HAP-1 (cell line): ENCODE measurements at regions not wholly inside any gene's neighbourhood (a gene's known extent, or its start where the extent isn't known, plus 50 kb on each side); places are given as distances from the start of the nearest gene placed in this dataset.

Experiments
- DNase-seq, 2 experiments: peaks; one replicate each; pipeline ENCODE4 v3.0.0-alpha.2; 2016 to 2020; ENCODE audit warnings: low spot score in 2 of 2
- H3K27me3 ChIP-seq: fragments of 250-450 bp; sonication (Bioruptor Pico); 2 replicates; pipeline ENCODE4 v1.5.1; 2020; ENCODE audit warnings: low read depth, mild to moderate bottlenecking, moderate library complexity
- H3K36me3 ChIP-seq: fragments of 250-450 bp; sonication (Bioruptor Pico); replicated peaks from 2 replicates; pipeline ENCODE4 v1.5.1; 2020; ENCODE audit warnings: mild to moderate bottlenecking
- H3K4me1 ChIP-seq: fragments of 250-450 bp; sonication (Bioruptor Pico); 2 replicates; pipeline ENCODE4 v1.5.1; 2020; ENCODE audit warnings: mild to moderate bottlenecking
- H3K4me3 ChIP-seq: fragments of 250-450 bp; sonication (Bioruptor Pico); 2 replicates; pipeline ENCODE4 v1.5.1; 2020; ENCODE audit warnings: mild to moderate bottlenecking, moderate library complexity
- H3K9me3 ChIP-seq: fragments of 250-450 bp; sonication (Bioruptor Pico); 2 replicates; pipeline ENCODE4 v1.5.1; 2020; ENCODE audit warnings: mild to moderate bottlenecking, moderate library complexity
- in situ Hi-C: fragments of 300-500 bp; cut with MboI; formaldehyde crosslinking; loops from 3 replicates; pipeline ENCODE4 v1.14.3; 2020; ENCODE audit warnings: low sequenced_read_pairs, inconsistent platforms, mixed read lengths

GRCh38 chr12:4969405-4969804, 59.7 kb downstream of the KCNA1 start:
- no peak overlapping the region for H3K4me3 ChIP-seq
- H3K27me3 ChIP-seq: peaks cover 4% of the 10 kb centered on the region
- in situ Hi-C loops: no loop called here

GRCh38 chr12:4974217-4974616, 64.5 kb downstream of the KCNA1 start:
- H3K9me3 ChIP-seq: no peaks in the 10 kb centered on the region
- no peak for DNase-seq
- no peaks in the 10 kb centered on the region for H3K27me3 ChIP-seq
- H3K4me1 ChIP-seq: no peaks in the 10 kb centered on the region
- no peak overlapping the region for H3K4me3 ChIP-seq
- no peaks in the 10 kb centered on the region for H3K36me3 ChIP-seq
- in situ Hi-C loops: no loop called here

More at GRCh38 chr12:4969405-4969804, 59.7 kb downstream of the KCNA1 start:
- Histone ChIP-seq H3K36me3 (no peaks in the 10 kb centered on the region), H3K9me3 (no peaks in the 10 kb centered on the region), H3K4me1 (no peaks in the 10 kb centered on the region)
- no peak for DNase-seq

GRCh38 chr12:4975574-4975973, 65.9 kb downstream of the KCNA1 start:
- no peak for DNase-seq
- in situ Hi-C loops: no loop called here
- H3K27me3 ChIP-seq: no peaks in the 10 kb centered on the region

GRCh38 chr12:4977102-4977501, 66.6 kb upstream of the KCNA5 start:
- no peaks in the 10 kb centered on the region for H3K9me3 ChIP-seq

More at GRCh38 chr12:4975574-4975973, 65.9 kb downstream of the KCNA1 start:
- Histone ChIP-seq H3K9me3 (no peaks in the 10 kb centered on the region), H3K4me3 (no peak overlapping the region), H3K4me1 (no peaks in the 10 kb centered on the region), H3K36me3 (no peaks in the 10 kb centered on the region)

GRCh38 chr12:4978737-4979136, 64.9 kb upstream of the KCNA5 start:
- no peak for DNase-seq
- no peaks in the 10 kb centered on the region for H3K36me3 ChIP-seq

More at GRCh38 chr12:4977102-4977501, 66.6 kb upstream of the KCNA5 start:
- in situ Hi-C loops: no loop called here
- Histone ChIP-seq H3K27me3 (no peaks in the 10 kb centered on the region), H3K4me1 (no peaks in the 10 kb centered on the region), H3K4me3 (no peak overlapping the region), H3K36me3 (no peaks in the 10 kb centered on the region)
- no peak for DNase-seq

GRCh38 chr12:4979737-4980136, 63.9 kb upstream of the KCNA5 start:
- Histone ChIP-seq H3K27me3 (no peaks in the 10 kb centered on the region), H3K4me1 (no peaks in the 10 kb centered on the region), H3K36me3 (no peaks in the 10 kb centered on the region), H3K4me3 (no peak overlapping the region), H3K9me3 (no peaks in the 10 kb centered on the region)
- in situ Hi-C loops: no loop called here
- DNase-seq: no peak

More at GRCh38 chr12:4978737-4979136, 64.9 kb upstream of the KCNA5 start:
- Histone ChIP-seq H3K9me3 (no peaks in the 10 kb centered on the region), H3K4me1 (no peaks in the 10 kb centered on the region), H3K27me3 (no peaks in the 10 kb centered on the region), H3K4me3 (no peak overlapping the region)
- in situ Hi-C loops: no loop called here

- Histone ChIP-seq H3K4me1 (no peaks in the 10 kb centered on the region), H3K36me3 (no peaks in the 10 kb centered on the region), H3K27me3 (no peaks in the 10 kb centered on the region), H3K4me3 (no peak overlapping the region), H3K9me3 (no peaks in the 10 kb centered on the region)
- in situ Hi-C loops: no loop called here
- DNase-seq: no peak
Measured at GRCh38 chr12:4984344-4984743, 59.3 kb upstream of the KCNA5 start.

GRCh38 chr12:4984971-4985370, 58.7 kb upstream of the KCNA5 start:
- Histone ChIP-seq H3K9me3 (no peaks in the 10 kb centered on the region), H3K4me3 (no peak overlapping the region), H3K27me3 (no peaks in the 10 kb centered on the region), H3K4me1 (no peaks in the 10 kb centered on the region), H3K36me3 (no peaks in the 10 kb centered on the region)
- no peak for DNase-seq
- in situ Hi-C loops: no loop called here

GRCh38 chr12:4985820-4986219, 57.9 kb upstream of the KCNA5 start:
- Histone ChIP-seq H3K4me1 (peaks cover 1% of the 10 kb centered on the region), H3K27me3 (no peaks in the 10 kb centered on the region), H3K36me3 (no peaks in the 10 kb centered on the region), H3K4me3 (no peak overlapping the region), H3K9me3 (no peaks in the 10 kb centered on the region)
- in situ Hi-C loops: no loop called here
- no peak for DNase-seq

GRCh38 chr12:4987076-4988046, 56.3 kb upstream of the KCNA5 start:
- Histone ChIP-seq H3K4me1 (peaks cover 12% of the 10 kb centered on the region), H3K27me3 (no peaks in the 10 kb centered on the region), H3K9me3 (no peaks in the 10 kb centered on the region), H3K4me3 (no peak overlapping the region), H3K36me3 (no peaks in the 10 kb centered on the region)
- no peak for DNase-seq
- in situ Hi-C loops: no loop called here

- in situ Hi-C loops: no loop called here
- no peaks in the 10 kb centered on the region for H3K36me3 ChIP-seq
- no peaks in the 10 kb centered on the region for H3K9me3 ChIP-seq
- H3K27me3 ChIP-seq: no peaks in the 10 kb centered on the region
- DNase-seq: peak; percentile 13 to 75
- H3K4me1 ChIP-seq: peaks cover 16% of the 10 kb centered on the region
- H3K4me3 ChIP-seq: no peak overlapping the region
Measured at GRCh38 chr12:4991373-4991772, 52.3 kb upstream of the KCNA5 start.

GRCh38 chr12:4991801-4992200, 51.9 kb upstream of the KCNA5 start:
- H3K9me3 ChIP-seq: no peaks in the 10 kb centered on the region
- H3K27me3 ChIP-seq: no peaks in the 10 kb centered on the region
- peaks cover 16% of the 10 kb centered on the region for H3K4me1 ChIP-seq
- in situ Hi-C loops: no loop called here
- no peak overlapping the region for H3K4me3 ChIP-seq
- H3K36me3 ChIP-seq: no peaks in the 10 kb centered on the region
- no peak for DNase-seq

GRCh38 chr12:4992871-4993270, 50.8 kb upstream of the KCNA5 start:
- Histone ChIP-seq H3K27me3 (no peaks in the 10 kb centered on the region; the same call in 1 of the 2 replicates), H3K4me3 (no peak overlapping the region), H3K36me3 (no peaks in the 10 kb centered on the region), H3K9me3 (no peaks in the 10 kb centered on the region), H3K4me1 (peaks cover 16% of the 10 kb centered on the region)
- in situ Hi-C loops: no loop called here
- no peak for DNase-seq
